ENCODE measurements at regions not wholly inside any gene's neighbourhood (a gene's known extent, or its start where the extent isn't known, plus 50 kb on each side); places are given as distances from the start of the nearest gene placed in this dataset.

Small RNAs in the stretch of these regions (small RNA-seq; reads per million reads assigned to genes)
- 0 reads per million in 4 donors for gene AL139135.1
- 0 reads per million in 4 donors for gene AL713866.2

Data from upper lobe of left lung (tissue), 4 donors.